HCT116 (cell line): ENCODE measurements at regions not wholly inside any gene's neighbourhood (a gene's known extent, or its start where the extent isn't known, plus 50 kb on each side); places are given as distances from the start of the nearest gene placed in this dataset.

Experiments used
- ATAC-seq: fragments of 200-7000 bp; cut with Tn5 transposase; 2 replicates; pipeline ENCODE4 v1.9.1; 2020; ENCODE audit warnings: mild to moderate bottlenecking, moderate library complexity
- BruUV-seq: library from RNA; stranded (reverse); fragments of 400-500 nt; replicated peaks from 2 replicates; lab custom pipeline; 2021; lab: Mats Ljungman, UMichigan
- CTCF ChIA-PET: fragments of 300-600 bp; sonication (Branson Sonifier 250); formaldehyde crosslinking; loops from one replicate; lab custom pipeline; 2021; ENCODE audit warnings: antibody characterized with exemption; lab: Charles Lee
- POLR2A ChIA-PET: fragments of 300-600, 350-600 bp; sonication (Branson Sonifier 250); formaldehyde crosslinking; loops from one replicate; lab custom pipeline; 2021; ENCODE audit warnings: antibody characterized with exemption; lab: Charles Lee
- RAD21 ChIA-PET, 2 experiments: fragments of 300-600 bp; sonication (Branson Sonifier 250); formaldehyde crosslinking; loops; one replicate each; lab custom pipeline; 2023; ENCODE audit warnings: low total read pairs in 2 of 2; ENCODE audit not compliant: uncharacterized antibody in 2 of 2, unreplicated experiment in 2 of 2, low non-redundant PET in 1 of 2; lab: Charles Lee
- DNase-seq: peaks from one replicate; pipeline ENCODE4 v3.0.0-alpha.2; 2010; ENCODE audit warnings: low read depth, low spot score
- H2AFZ ChIP-seq: fragments of 200-600 bp; shearing (Covaris generic), sonication (generic); 2 replicates; pipeline ENCODE4 v1.6.1; 2017; ENCODE audit warnings: low read depth, mixed run types, mixed read lengths, antibody characterized with exemption, low read length; ENCODE audit not compliant: poor library complexity, severe bottlenecking
- H3K27ac ChIP-seq: 2 replicates; pipeline ENCODE4 v1.5.1; 2012; ENCODE audit warnings: low read depth, low read length
- H3K27me3 ChIP-seq: fragments of 200-600 bp; sonication (generic); 2 replicates; pipeline ENCODE4 v1.6.1; 2016; ENCODE audit warnings: mixed run types, low read length, mixed read lengths; ENCODE audit not compliant: insufficient read depth
- H3K36me3 ChIP-seq, 2 experiments: fragments of 200-500 bp in 1 of 2; fragments of 200-600 bp in 1 of 2; sonication (Bioruptor generic) in 1 of 2; sonication (generic) in 1 of 2; 2 replicates each; pipeline versions ENCODE4 v1.5.1 to v1.6.1; 2014 to 2016; ENCODE audit warnings: low read length in 2 of 2, inconsistent platforms in 1 of 2, mixed read lengths in 1 of 2, mixed run types in 1 of 2; ENCODE audit not compliant: insufficient read depth in 2 of 2, control insufficient read depth in 1 of 2
- H3K4me1 ChIP-seq, 2 experiments: fragments of 200-600 bp in 1 of 2; sonication (generic) in 1 of 2; 2 replicates each; pipeline versions ENCODE4 v1.5.1 to v1.6.1; 2012 to 2017; ENCODE audit warnings: low read length in 2 of 2, inconsistent platforms in 1 of 2, mild to moderate bottlenecking in 1 of 2, mixed read lengths in 1 of 2, mixed run types in 1 of 2, moderate library complexity in 1 of 2; ENCODE audit not compliant: insufficient read depth in 2 of 2, control insufficient read depth in 1 of 2
- H3K4me2 ChIP-seq: fragments of 200-600 bp; sonication (generic); 2 replicates; pipeline ENCODE4 v1.6.1; 2017; ENCODE audit warnings: mixed run types, low read length, mixed read lengths
- H3K4me3 ChIP-seq, 2 experiments: fragments of 200-600 bp in 1 of 2; sonication (generic) in 1 of 2; replicated peaks in 1 of 2; 2 replicates each; pipeline ENCODE4 v1.5.1; 2011 to 2016; ENCODE audit warnings: low read length in 2 of 2, control low read depth in 1 of 2, low read depth in 1 of 2, mild to moderate bottlenecking in 1 of 2, mixed read lengths in 1 of 2, mixed run types in 1 of 2
- H3K79me2 ChIP-seq: fragments of 200-600 bp; sonication (generic); 2 replicates; pipeline ENCODE4 v1.6.1; 2017; ENCODE audit warnings: mild to moderate bottlenecking, mixed run types, low read length, moderate library complexity, mixed read lengths; ENCODE audit not compliant: insufficient read depth
- H3K9ac ChIP-seq: fragments of 200-600 bp; sonication (generic); 2 replicates; pipeline ENCODE4 v1.6.1; 2016; ENCODE audit warnings: low read length, mixed read lengths
- H3K9me2 ChIP-seq: fragments of 200-600 bp; sonication (generic), shearing (Covaris generic); 2 replicates; pipeline ENCODE4 v1.6.1; 2017; ENCODE audit warnings: mixed run types, mild to moderate bottlenecking, moderate library complexity; ENCODE audit not compliant: insufficient read depth
- H3K9me3 ChIP-seq, 2 experiments: fragments of 200-500 bp in 1 of 2; fragments of 200-600 bp in 1 of 2; sonication (Bioruptor generic) in 1 of 2; sonication (generic) in 1 of 2; 2 replicates each; pipeline ENCODE4 v1.6.1; 2014 to 2017; ENCODE audit warnings: low read length in 2 of 2, mixed read lengths in 2 of 2, inconsistent platforms in 1 of 2, low read depth in 1 of 2, mild to moderate bottlenecking in 1 of 2, mixed run types in 1 of 2, moderate library complexity in 1 of 2; ENCODE audit not compliant: control insufficient read depth in 1 of 2, insufficient read depth in 1 of 2
- H4K20me1 ChIP-seq: fragments of 200-600 bp; sonication (generic), shearing (Covaris generic); 2 replicates; pipeline ENCODE4 v1.6.1; 2017; ENCODE audit warnings: mixed run types, mild to moderate bottlenecking, moderate library complexity; ENCODE audit not compliant: insufficient read depth
- ATF3 ChIP-seq: IDR thresholded peaks from 2 replicates; pipeline ENCODE4 v1.6.1; 2012
- CEBPB ChIP-seq: IDR thresholded peaks from 2 replicates; pipeline ENCODE4 v1.6.1; 2012; ENCODE audit warnings: low read depth
- CTCF ChIP-seq, 3 experiments: fragments of 200-600 bp in 1 of 3; sonication (generic) in 1 of 3; IDR thresholded peaks in 2 of 3; conservative IDR thresholded peaks in 1 of 3; 2 replicates each; pipeline ENCODE4 v1.5.1; 2012 to 2017; ENCODE audit warnings: low read depth in 2 of 3, low read length in 2 of 3, antibody characterized with exemption in 1 of 3, borderline replicate concordance in 1 of 3, control low read depth in 1 of 3, mild to moderate bottlenecking in 1 of 3, mixed read lengths in 1 of 3, mixed run types in 1 of 3, moderate library complexity in 1 of 3; ENCODE audit not compliant: insufficient read depth in 1 of 3
- EGR1 ChIP-seq: IDR thresholded peaks from 2 replicates; pipeline ENCODE4 v1.6.1; 2012; ENCODE audit warnings: low read depth
- FOSL1 ChIP-seq: IDR thresholded peaks from 2 replicates; pipeline ENCODE4 v1.6.1; 2012; ENCODE audit warnings: low read depth
- POLR2A ChIP-seq: IDR thresholded peaks from 2 replicates; pipeline ENCODE4 v1.7.0; 2011; ENCODE audit warnings: borderline replicate concordance; ENCODE audit not compliant: insufficient read depth, insufficient read length; ENCODE audit errors: extremely low read depth
- REST ChIP-seq: IDR thresholded peaks from 2 replicates; pipeline ENCODE4 v1.6.1; 2012; ENCODE audit warnings: low read depth
- SP1 ChIP-seq: IDR thresholded peaks from 2 replicates; pipeline ENCODE4 v1.6.1; 2012; ENCODE audit warnings: low read depth
- TCF7L2 ChIP-seq: IDR thresholded peaks from 2 replicates; pipeline ENCODE4 v1.7.0; 2011; ENCODE audit warnings: borderline replicate concordance, inconsistent platforms; ENCODE audit not compliant: insufficient read depth, insufficient read length; ENCODE audit errors: extremely low read depth
- YY1 ChIP-seq: IDR thresholded peaks from 2 replicates; pipeline ENCODE4 v1.6.1; 2011; ENCODE audit warnings: low read length, low read depth, moderate library complexity, mild to moderate bottlenecking; ENCODE audit not compliant: insufficient replicate concordance; ENCODE audit errors: extremely low read depth
- ZBTB33 ChIP-seq: IDR thresholded peaks from 2 replicates; pipeline ENCODE4 v1.6.1; 2011; ENCODE audit warnings: mild to moderate bottlenecking, low read length, moderate library complexity; ENCODE audit not compliant: insufficient replicate concordance; ENCODE audit errors: extremely low read depth
- ZFX ChIP-seq: fragments of 450-650 bp; IDR thresholded peaks from 2 replicates; pipeline ENCODE4 v1.6.1; 2017
- ZNF274 ChIP-seq: fragments of 200-500 bp; sonication (Bioruptor generic); IDR thresholded peaks from 2 replicates; pipeline ENCODE4 v1.6.1; 2014; ENCODE audit warnings: mild to moderate bottlenecking, low read depth, low read length, inconsistent platforms
- intact Hi-C: fragments of 100-400 bp; cut with micrococcal nuclease; formaldehyde crosslinking; loops from 2 replicates; pipeline ENCODE4 v1.10.0; 2022

GRCh38 chr2:179332903-179333302 lies 68.3 kb upstream of the SESTD1 start:
- no TSS peak for BruUV-seq
- no peak for DNase-seq

More at GRCh38 chr2:179332903-179333302, 68.3 kb upstream of the SESTD1 start:
- no peaks in the 10 kb centered on the region for H3K36me3 ChIP-seq
- H3K9me3 ChIP-seq = no peaks in the 10 kb centered on the region; a peak in 2 of 4 replicates
- no peak for TF ChIP-seq ZBTB33
- TF ChIP-seq CTCF (IDR thresholded peaks at IDR 0.05 in 2 of 3, conservative IDR thresholded peaks at IDR 0.05 in 1 of 3; ENCODE audit: borderline replicate concordance in 1 of 3, insufficient read depth in 1 of 3, low read depth in 2 of 3, low read length in 2 of 3) = no peak
- TF ChIP-seq POLR2A = no peak
- TF ChIP-seq REST = no peak
- TF ChIP-seq TCF7L2 = no peak
- no peak for TF ChIP-seq ATF3
- no peak for TF ChIP-seq CEBPB
- TF ChIP-seq EGR1 = no peak
- TF ChIP-seq ZNF274 = no peak
- no peak for TF ChIP-seq FOSL1
- TF ChIP-seq ZFX = no peak
- TF ChIP-seq YY1 = no peak
- TF ChIP-seq SP1 = no peak
- no peaks in the 10 kb centered on the region for H3K9me2 ChIP-seq
- H3K4me1 ChIP-seq = no peaks in the 10 kb centered on the region
- ATAC-seq = no peak
- H2AFZ ChIP-seq = no peak overlapping the region
- H3K79me2 ChIP-seq = no peaks in the 10 kb centered on the region
- no peaks in the 10 kb centered on the region for H4K20me1 ChIP-seq
- no peak overlapping the region for H3K4me2 ChIP-seq
- H3K4me3 ChIP-seq = no peak overlapping the region
- intact Hi-C loops = no loop called here
- CTCF ChIA-PET = no interaction called here
- no peak overlapping the region for H3K27ac ChIP-seq
- H3K27me3 ChIP-seq = no peaks in the 10 kb centered on the region
- POLR2A ChIA-PET = no interaction called here
- no peak overlapping the region for H3K9ac ChIP-seq
- RAD21 ChIA-PET = no interaction called here
